Transverse colon (tissue), 4 donors: ENCODE measurements at regions not wholly inside any gene's neighbourhood (a gene's known extent, or its start where the extent isn't known, plus 50 kb on each side); places are given as distances from the start of the nearest gene placed in this dataset.

ENCODE experiments used
- DNase-seq: peaks from one replicate; pipeline ENCODE4 v3.0.0-alpha.2; 2019
- H3K27ac ChIP-seq, 4 donors: fragments of 200-600 bp; sonication (generic); 2 replicates each; pipeline ENCODE4 v1.5.1; 2016 to 2018; ENCODE audit warnings: inconsistent platforms in 4 of 4
- H3K27me3 ChIP-seq: fragments of 200-600 bp; sonication (generic); 2 replicates; pipeline ENCODE4 v1.5.1; 2017; ENCODE audit warnings: inconsistent platforms
- H3K36me3 ChIP-seq, 4 donors: fragments of 200-600 bp; sonication (generic); 2 replicates each; pipeline ENCODE4 v1.5.1; 2017 to 2019; ENCODE audit warnings: inconsistent platforms in 4 of 4
- H3K4me1 ChIP-seq, 4 donors: fragments of 200-600 bp; sonication (generic); 2 replicates each; pipeline ENCODE4 v1.5.1; 2017 to 2020; ENCODE audit warnings: inconsistent platforms in 4 of 4
- H3K4me3 ChIP-seq, 4 donors: fragments of 200-600 bp; sonication (generic); 1 replicate in 1 of 4; 2 replicates in 3 of 4; pipeline versions ENCODE4 v1.5.1 to v1.6.1; 2017 to 2019; ENCODE audit warnings: inconsistent platforms in 4 of 4
- H3K9me3 ChIP-seq, 2 donors: fragments of 200-600 bp; sonication (generic); 2 replicates each; pipeline ENCODE4 v1.5.1; 2017 to 2019; ENCODE audit warnings: inconsistent platforms in 2 of 2
- CTCF ChIP-seq, 5 experiments: fragments of 200-600 bp in 3 of 5; fragments of 450-650 bp in 2 of 5; sonication (generic) in 3 of 5; IDR thresholded peaks; 1 replicate in 2 of 5; 2 replicates in 3 of 5; pipeline ENCODE4 v1.5.1; 2016 to 2017; ENCODE audit warnings: antibody characterized with exemption in 5 of 5, inconsistent platforms in 3 of 5, mild to moderate bottlenecking in 2 of 5, moderate library complexity in 1 of 5
- EP300 ChIP-seq: sonication (generic); formaldehyde crosslinking; IDR thresholded peaks from one replicate; pipeline ENCODE4 v1.6.1; 2017; ENCODE audit warnings: antibody characterized with exemption, low read depth
- POLR2A ChIP-seq: fragments of 450-650 bp; IDR thresholded peaks from one replicate; pipeline ENCODE4 v1.6.1; 2016; ENCODE audit warnings: antibody characterized with exemption, mild to moderate bottlenecking, moderate library complexity
- POLR2AphosphoS5 ChIP-seq, 3 donors: sonication (generic); formaldehyde crosslinking; IDR thresholded peaks; one replicate each; pipeline ENCODE4 v1.6.1; 2016; ENCODE audit warnings: antibody characterized with exemption in 3 of 3
- WGBS, 2 donors: methylation state at CpG; one replicate each; pipeline ENCODE4 v1.1.5; 2018; ENCODE audit warnings: low coverage in 1 of 2; 5-methylcytosine and 5-hydroxymethylcytosine counted together
- in situ Hi-C, 4 donors: fragments of 200-750 bp; cut with MboI; loops; one replicate each; pipeline versions ENCODE4 v1.15.0 to v1.15.1; 2017; ENCODE audit warnings: low sequenced_read_pairs in 3 of 4, low pct_ligation_motif_present in 1 of 4, low pct_unique_long_range_greater_than_20kb in 1 of 4
- intact Hi-C: fragments of 100-400 bp; cut with DNase I; formaldehyde crosslinking; loops from one replicate; pipeline ENCODE4 v1.15.1; 2023; ENCODE audit warnings: low total_unique reads

- TF ChIP-seq CTCF (IDR thresholded peaks at IDR 0.05): no peak
- no peak for TF ChIP-seq EP300
- TF ChIP-seq POLR2AphosphoS5 (IDR thresholded peaks at IDR 0.05): no peak
- TF ChIP-seq POLR2A: no peak
- WGBS, 2 donors: 73 to 90% methylated on average over 3 to 4 of the region's 4 CpGs
- H3K4me3 ChIP-seq: no peak overlapping the region
- in situ Hi-C loops: no loop called here
- no peaks in the 10 kb centered on the region for H3K27me3 ChIP-seq
- no peaks in the 10 kb centered on the region for H3K9me3 ChIP-seq
- H3K27ac ChIP-seq: no peak overlapping the region
- H3K4me1 ChIP-seq: no peaks in the 10 kb centered on the region
- H3K36me3 ChIP-seq: no peaks in the 10 kb centered on the region
- intact Hi-C loops: no loop called here
- no peak for DNase-seq
These were observed 133.7 kb upstream of the BCL6 start for GRCh38 chr3:187878772-187879518.

- H3K4me1 ChIP-seq: no peaks in the 10 kb centered on the region
- no peaks in the 10 kb centered on the region for H3K9me3 ChIP-seq
- intact Hi-C loops: no loop called here
- in situ Hi-C loops: no loop called here
- H3K27ac ChIP-seq: no peak overlapping the region
- H3K36me3 ChIP-seq: no peaks in the 10 kb centered on the region
- no peaks in the 10 kb centered on the region for H3K27me3 ChIP-seq
- no peak overlapping the region for H3K4me3 ChIP-seq
- DNase-seq: no peak
- TF ChIP-seq CTCF (IDR thresholded peaks at IDR 0.05): no peak
- no peak for TF ChIP-seq EP300
- WGBS, 2 donors: 83 to 100% methylated on average over 1 of the region's 1 CpG
These were observed 135.2 kb upstream of the BCL6 start for GRCh38 chr3:187880441-187880840.

- intact Hi-C loops (no loop called here), in situ Hi-C loops (no loop called here)
- H3K36me3 ChIP-seq: no peaks in the 10 kb centered on the region
- H3K27ac ChIP-seq: no peak overlapping the region
- no peaks in the 10 kb centered on the region for H3K9me3 ChIP-seq
- no peak for DNase-seq
- 100% methylated on average over 1 of the region's 1 CpG for WGBS, 2 donors
- H3K4me1 ChIP-seq: no peaks in the 10 kb centered on the region
- no peak overlapping the region for H3K4me3 ChIP-seq
- no peaks in the 10 kb centered on the region for H3K27me3 ChIP-seq
- TF ChIP-seq EP300: no peak
- no peak for TF ChIP-seq CTCF (IDR thresholded peaks at IDR 0.05)
- no peak for TF ChIP-seq POLR2AphosphoS5 (IDR thresholded peaks at IDR 0.05)
- TF ChIP-seq POLR2A: no peak
These were observed 135.6 kb upstream of the BCL6 start for GRCh38 chr3:187880851-187881250.

GRCh38 chr3:187888701-187889100, 143.4 kb upstream of the BCL6 start:
- H3K27ac ChIP-seq: no peak overlapping the region
- 82% methylated on average over 1 of the region's 1 CpG; no CpG with 5 or more reads in 1 of the 2 donors for WGBS, 2 donors

More at GRCh38 chr3:187888701-187889100, 143.4 kb upstream of the BCL6 start:
- no peaks in the 10 kb centered on the region for H3K27me3 ChIP-seq
- H3K4me3 ChIP-seq: no peak overlapping the region
- DNase-seq: no peak
- no peaks in the 10 kb centered on the region for H3K9me3 ChIP-seq
- H3K36me3 ChIP-seq: no peaks in the 10 kb centered on the region
- no peaks in the 10 kb centered on the region for H3K4me1 ChIP-seq
- TF ChIP-seq EP300 (no peak), POLR2AphosphoS5 (IDR thresholded peaks at IDR 0.05) (no peak), CTCF (IDR thresholded peaks at IDR 0.05) (no peak), POLR2A (no peak)
- in situ Hi-C loops: no loop called here
- intact Hi-C loops: no loop called here
